Transverse colon (tissue), 3 donors: ENCODE measurements at regions not wholly inside any gene's neighbourhood (a gene's known extent, or its start where the extent isn't known, plus 50 kb on each side); places are given as distances from the start of the nearest gene placed in this dataset.

Experiments
- CTCF ChIP-seq, 5 experiments: fragments of 200-600 bp in 3 of 5; fragments of 450-650 bp in 2 of 5; sonication (generic) in 3 of 5; IDR thresholded peaks; 1 replicate in 2 of 5; 2 replicates in 3 of 5; pipeline ENCODE4 v1.5.1; 2016 to 2017; ENCODE audit warnings: antibody characterized with exemption in 5 of 5, inconsistent platforms in 3 of 5, mild to moderate bottlenecking in 2 of 5, moderate library complexity in 1 of 5
- EP300 ChIP-seq: sonication (generic); formaldehyde crosslinking; IDR thresholded peaks from one replicate; pipeline ENCODE4 v1.6.1; 2017; ENCODE audit warnings: antibody characterized with exemption, low read depth

- TF ChIP-seq EP300: no peak
- TF ChIP-seq CTCF (IDR thresholded peaks at IDR 0.05): no peak
Measured at GRCh38 chr13:93080166-93080565, 146.4 kb upstream of the GPC6 start.
